ENCODE measurements at regions not wholly inside any gene's neighbourhood (a gene's known extent, or its start where the extent isn't known, plus 50 kb on each side); places are given as distances from the start of the nearest gene placed in this dataset.

DNA sequence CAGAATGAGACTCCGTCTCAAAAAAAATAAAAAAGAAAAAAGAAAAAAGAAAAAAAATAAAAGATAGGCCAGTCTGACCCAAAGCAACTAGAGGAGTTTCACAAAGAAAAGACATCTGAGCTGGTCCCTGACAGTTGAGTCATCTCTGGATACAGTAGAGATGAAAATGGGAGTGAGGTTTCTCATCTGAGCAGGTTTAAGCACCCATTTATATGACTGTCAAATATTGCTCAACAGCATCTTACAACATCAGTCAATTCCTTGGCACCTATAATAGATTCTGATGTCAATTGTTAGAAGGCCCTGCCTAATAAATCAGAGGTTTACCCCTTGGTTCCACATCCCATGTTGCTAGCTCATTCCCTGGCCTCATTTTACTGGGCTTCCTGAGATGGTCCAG, 490.5 kb downstream of the MAGEE1 start:
- TF ChIP-seq, protein P1, sequence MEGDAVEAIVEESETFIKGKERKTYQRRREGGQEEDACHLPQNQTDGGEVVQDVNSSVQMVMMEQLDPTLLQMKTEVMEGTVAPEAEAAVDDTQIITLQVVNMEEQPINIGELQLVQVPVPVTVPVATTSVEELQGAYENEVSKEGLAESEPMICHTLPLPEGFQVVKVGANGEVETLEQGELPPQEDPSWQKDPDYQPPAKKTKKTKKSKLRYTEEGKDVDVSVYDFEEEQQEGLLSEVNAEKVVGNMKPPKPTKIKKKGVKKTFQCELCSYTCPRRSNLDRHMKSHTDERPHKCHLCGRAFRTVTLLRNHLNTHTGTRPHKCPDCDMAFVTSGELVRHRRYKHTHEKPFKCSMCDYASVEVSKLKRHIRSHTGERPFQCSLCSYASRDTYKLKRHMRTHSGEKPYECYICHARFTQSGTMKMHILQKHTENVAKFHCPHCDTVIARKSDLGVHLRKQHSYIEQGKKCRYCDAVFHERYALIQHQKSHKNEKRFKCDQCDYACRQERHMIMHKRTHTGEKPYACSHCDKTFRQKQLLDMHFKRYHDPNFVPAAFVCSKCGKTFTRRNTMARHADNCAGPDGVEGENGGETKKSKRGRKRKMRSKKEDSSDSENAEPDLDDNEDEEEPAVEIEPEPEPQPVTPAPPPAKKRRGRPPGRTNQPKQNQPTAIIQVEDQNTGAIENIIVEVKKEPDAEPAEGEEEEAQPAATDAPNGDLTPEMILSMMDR (IDR thresholded peaks at IDR 0.05): no peak
- no peak for TF ChIP-seq POLR2AphosphoS5 (IDR thresholded peaks at IDR 0.05; ENCODE audit: insufficient read depth in 1 of 2, low read depth in 1 of 2)
- no peak for TF ChIP-seq POLR2A (IDR thresholded peaks at IDR 0.05)

All from vagina (tissue), 2 donors.